Adipocyte (in vitro differentiated cells): ENCODE measurements at regions not wholly inside any gene's neighbourhood (a gene's known extent, or its start where the extent isn't known, plus 50 kb on each side); places are given as distances from the start of the nearest gene placed in this dataset.
A peak's percentile ranks its signal among the peaks of the same experiment; 100 is the strongest.

Experiments used
- DNase-seq: peaks from one replicate; pipeline ENCODE4 v3.0.0-alpha.2; 2015; ENCODE audit warnings: low read depth
- H3K27me3 ChIP-seq: replicated peaks from 2 replicates; pipeline ENCODE4 v1.7.0; 2013; ENCODE audit warnings: mild to moderate bottlenecking, low read length, moderate library complexity; ENCODE audit not compliant: control insufficient read depth, insufficient read depth
- H3K36me3 ChIP-seq: 2 replicates; pipeline ENCODE4 v1.7.0; 2013; ENCODE audit warnings: low read length, mild to moderate bottlenecking, moderate library complexity; ENCODE audit not compliant: control insufficient read depth, insufficient read depth, severe bottlenecking
- H3K4me1 ChIP-seq: 2 replicates; pipeline ENCODE4 v1.7.0; 2013; ENCODE audit warnings: mild to moderate bottlenecking, low read length, moderate library complexity; ENCODE audit not compliant: control insufficient read depth, insufficient read depth
- H3K4me3 ChIP-seq: 2 replicates; pipeline ENCODE4 v1.7.0; 2013; ENCODE audit warnings: mild to moderate bottlenecking, low read length, moderate library complexity
- H3K9ac ChIP-seq: 2 replicates; pipeline ENCODE4 v1.7.0; 2013; ENCODE audit warnings: mild to moderate bottlenecking, low read length, moderate library complexity
- H3K9me3 ChIP-seq: 2 replicates; pipeline ENCODE4 v1.7.0; 2013; ENCODE audit warnings: mild to moderate bottlenecking, low read length, moderate library complexity; ENCODE audit not compliant: control insufficient read depth

GRCh38 chr4:110275871-110276270 lies 77.5 kb upstream of the ELOVL6 start:
- Histone ChIP-seq H3K27me3 (no peaks in the 10 kb centered on the region), H3K4me1 (no peaks in the 10 kb centered on the region), H3K36me3 (no peaks in the 10 kb centered on the region), H3K9ac (no peak overlapping the region), H3K4me3 (no peak overlapping the region), H3K9me3 (no peaks in the 10 kb centered on the region)
- DNase-seq = peak; percentile 61

GRCh38 chr4:110271986-110272385 lies 73.6 kb upstream of the ELOVL6 start:
- no peak overlapping the region for H3K9ac ChIP-seq
- H3K36me3 ChIP-seq = no peaks in the 10 kb centered on the region
- H3K27me3 ChIP-seq = no peaks in the 10 kb centered on the region
- DNase-seq = no peak
- H3K9me3 ChIP-seq = no peaks in the 10 kb centered on the region
- no peak overlapping the region for H3K4me3 ChIP-seq
- H3K4me1 ChIP-seq = peaks cover 3% of the 10 kb centered on the region

GRCh38 chr4:110270492-110271197 lies 72.2 kb upstream of the ELOVL6 start:
- Histone ChIP-seq H3K9ac (no peak overlapping the region), H3K9me3 (no peaks in the 10 kb centered on the region), H3K36me3 (no peaks in the 10 kb centered on the region), H3K27me3 (no peaks in the 10 kb centered on the region), H3K4me1 (peaks cover 3% of the 10 kb centered on the region), H3K4me3 (no peak overlapping the region)
- peak; percentile 84 for DNase-seq

DNA sequence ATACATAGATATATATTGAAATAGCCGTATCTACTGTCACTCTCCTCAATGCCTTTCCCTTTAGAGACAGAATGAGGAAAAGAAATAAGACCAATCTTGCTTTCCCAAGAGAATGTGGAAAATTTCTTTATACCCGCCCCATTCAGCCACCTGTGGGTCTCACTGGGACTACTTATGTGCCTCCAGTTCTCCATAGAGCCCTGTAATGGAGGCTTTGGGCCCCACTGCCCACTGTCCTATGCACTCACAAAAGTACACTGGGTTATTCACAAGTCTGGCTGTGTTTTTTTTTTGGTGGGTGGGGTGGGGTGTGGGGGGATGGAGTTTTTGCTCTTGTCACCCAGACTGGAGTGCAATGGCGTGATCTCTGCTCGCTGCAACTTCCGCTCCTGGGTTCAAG lies 70.4 kb upstream of the ELOVL6 start:
- no peak for DNase-seq
- H3K4me1 ChIP-seq = peaks cover 3% of the 10 kb centered on the region
- no peak overlapping the region for H3K9ac ChIP-seq
- H3K27me3 ChIP-seq = no peaks in the 10 kb centered on the region
- peaks cover 2% of the 10 kb centered on the region for H3K9me3 ChIP-seq
- no peaks in the 10 kb centered on the region for H3K36me3 ChIP-seq
- no peak overlapping the region for H3K4me3 ChIP-seq

- Histone ChIP-seq H3K27me3 (no peaks in the 10 kb centered on the region), H3K4me1 (peaks cover 3% of the 10 kb centered on the region), H3K4me3 (no peak overlapping the region), H3K9me3 (peaks cover 2% of the 10 kb centered on the region), H3K36me3 (no peaks in the 10 kb centered on the region), H3K9ac (no peak overlapping the region)
- DNase-seq = no peak
These were observed 69.9 kb upstream of the ELOVL6 start for GRCh38 chr4:110268352-110268751.

GRCh38 chr4:110266136-110266535 lies 67.7 kb upstream of the ELOVL6 start:
- DNase-seq = no peak

DNA sequence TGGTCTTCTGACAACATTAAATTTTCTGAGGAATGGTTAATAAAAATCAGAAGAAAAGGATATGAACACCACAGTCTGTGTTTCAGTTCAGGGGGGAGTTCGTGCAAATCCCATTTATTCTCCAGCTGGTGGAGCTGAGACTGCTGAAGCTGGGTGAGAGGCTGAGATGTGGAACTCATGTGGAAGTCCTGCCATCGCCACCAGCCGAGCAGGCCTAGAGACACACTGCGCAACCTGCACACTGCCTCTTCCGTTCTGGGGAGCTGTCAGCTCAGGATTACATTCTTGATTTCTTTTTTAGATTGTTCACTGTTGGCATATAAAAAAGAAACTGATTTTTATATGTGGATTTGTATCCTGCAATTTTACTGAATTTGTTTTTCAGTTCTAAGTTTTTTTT lies 66.6 kb upstream of the ELOVL6 start:
- Histone ChIP-seq H3K4me3 (no peak overlapping the region), H3K4me1 (no peaks in the 10 kb centered on the region), H3K9me3 (peaks cover 2% of the 10 kb centered on the region), H3K9ac (no peak overlapping the region), H3K27me3 (peaks cover 3% of the 10 kb centered on the region), H3K36me3 (no peaks in the 10 kb centered on the region)
- no peak for DNase-seq

More at GRCh38 chr4:110266136-110266535, 67.7 kb upstream of the ELOVL6 start:
- Histone ChIP-seq H3K36me3 (no peaks in the 10 kb centered on the region), H3K27me3 (no peaks in the 10 kb centered on the region), H3K4me1 (peaks cover 3% of the 10 kb centered on the region), H3K9me3 (peaks cover 2% of the 10 kb centered on the region), H3K4me3 (no peak overlapping the region), H3K9ac (no peak overlapping the region)

DNA sequence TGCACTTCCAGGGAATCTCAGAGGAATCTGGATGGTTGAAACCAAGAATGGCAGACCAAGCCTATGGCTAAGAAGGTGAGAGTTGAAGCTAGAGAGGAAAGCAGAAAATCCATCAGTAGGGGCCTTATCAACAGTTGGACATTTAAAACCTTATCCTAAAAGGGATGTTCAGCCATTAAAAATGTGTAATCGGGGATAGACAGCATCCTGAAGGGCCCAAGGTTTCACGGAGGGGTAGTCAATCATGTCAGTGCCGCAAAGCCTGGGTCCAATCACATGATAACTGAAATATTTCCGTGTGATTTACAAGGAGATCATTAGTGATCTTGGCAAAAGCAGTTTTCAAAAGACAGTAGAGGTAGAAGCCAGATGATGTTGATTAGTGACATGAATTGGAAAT lies 61.9 kb upstream of the ELOVL6 start:
- Histone ChIP-seq H3K27me3 (peaks cover 3% of the 10 kb centered on the region), H3K9ac (no peak overlapping the region), H3K36me3 (no peaks in the 10 kb centered on the region), H3K4me3 (no peak overlapping the region), H3K4me1 (no peaks in the 10 kb centered on the region), H3K9me3 (peaks cover 2% of the 10 kb centered on the region)
- no peak for DNase-seq

DNA sequence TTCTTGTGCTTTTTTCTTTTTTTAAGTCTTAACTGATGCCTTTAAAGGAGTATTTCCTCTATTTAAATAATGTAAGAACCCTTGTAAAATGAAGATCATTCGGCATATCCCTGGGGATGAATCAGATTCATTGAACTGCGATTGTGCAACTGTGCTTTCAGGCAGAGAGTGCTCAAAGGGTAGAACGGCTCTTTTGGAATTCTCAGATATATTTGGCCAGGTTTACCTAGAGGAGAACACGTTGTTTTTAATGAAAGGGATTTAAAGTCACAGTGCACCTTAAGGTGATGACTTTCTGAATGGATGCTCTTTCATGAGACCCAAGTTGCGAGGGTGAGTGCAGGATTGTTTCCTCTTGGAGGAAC lies 51.6 kb upstream of the ELOVL6 start:
- peaks cover 16% of the 10 kb centered on the region for H3K4me1 ChIP-seq

GRCh38 chr4:110248831-110249253 lies 50.4 kb upstream of the ELOVL6 start:
- no peak for DNase-seq
- no peaks in the 10 kb centered on the region for H3K36me3 ChIP-seq
- H3K9me3 ChIP-seq = no peaks in the 10 kb centered on the region
- H3K4me3 ChIP-seq = no peak overlapping the region
- H3K9ac ChIP-seq = no peak overlapping the region
- H3K27me3 ChIP-seq = no peaks in the 10 kb centered on the region
- peaks cover 16% of the 10 kb centered on the region for H3K4me1 ChIP-seq

More for the DNA sequence above, 51.6 kb upstream of the ELOVL6 start:
- Histone ChIP-seq H3K4me3 (no peak overlapping the region), H3K9ac (no peak overlapping the region), H3K36me3 (no peaks in the 10 kb centered on the region), H3K9me3 (no peaks in the 10 kb centered on the region), H3K27me3 (no peaks in the 10 kb centered on the region)
- DNase-seq = no peak
